ENCODE measurements at regions not wholly inside any gene's neighbourhood (a gene's known extent, or its start where the extent isn't known, plus 50 kb on each side); places are given as distances from the start of the nearest gene placed in this dataset.
"Not testable (repeated sequence)": the region's sequence is repeated elsewhere in the genome, so short reads cannot be mapped to it uniquely, and the experiment has no call there.

GRCh38 chr18:42334931-42335330 lies 379.9 kb downstream of the PIK3C3 start:
- DNase-seq = no peak

GRCh38 chr18:42336139-42336538 lies 381.1 kb downstream of the PIK3C3 start:
- DNase-seq = no peak

GRCh38 chr18:42337337-42337736 lies 382.3 kb downstream of the PIK3C3 start:
- DNase-seq = not testable (repeated sequence)

- DNase-seq = no peak
Observed at GRCh38 chr18:42338683-42339082, 383.6 kb downstream of the PIK3C3 start.

GRCh38 chr18:42339372-42339771 lies 384.3 kb downstream of the PIK3C3 start:
- DNase-seq = no peak

- DNase-seq = no peak
Observed at GRCh38 chr18:42340423-42341009, 385.5 kb downstream of the PIK3C3 start.

GRCh38 chr18:42341423-42341822 lies 386.4 kb downstream of the PIK3C3 start:
- no peak for DNase-seq

- DNase-seq = no peak
Observed at GRCh38 chr18:42348722-42349121, 393.7 kb downstream of the PIK3C3 start.

GRCh38 chr18:42351455-42351854 lies 396.4 kb downstream of the PIK3C3 start:
- no peak for DNase-seq

GRCh38 chr18:42360716-42361115 lies 405.7 kb downstream of the PIK3C3 start:
- DNase-seq = no peak

- no peak for DNase-seq
Observed at GRCh38 chr18:42363446-42364441, 408.7 kb downstream of the PIK3C3 start.

GRCh38 chr18:42364766-42365165 lies 409.7 kb downstream of the PIK3C3 start:
- no peak for DNase-seq

GRCh38 chr18:42365591-42365990 lies 410.6 kb downstream of the PIK3C3 start:
- DNase-seq = no peak

- no peak for DNase-seq
Observed at GRCh38 chr18:42373584-42373983, 418.6 kb downstream of the PIK3C3 start.

GRCh38 chr18:42374961-42375360 lies 419.9 kb downstream of the PIK3C3 start:
- DNase-seq = no peak

GRCh38 chr18:42378854-42379253 lies 423.8 kb downstream of the PIK3C3 start:
- DNase-seq = not testable (repeated sequence)

GRCh38 chr18:42381236-42381635 lies 426.2 kb downstream of the PIK3C3 start:
- not testable (repeated sequence) for DNase-seq

GRCh38 chr18:42392416-42392815 lies 437.4 kb downstream of the PIK3C3 start:
- DNase-seq = no peak

GRCh38 chr18:42392926-42393325 lies 437.9 kb downstream of the PIK3C3 start:
- DNase-seq = no peak

GRCh38 chr18:42394238-42394637 lies 439.2 kb downstream of the PIK3C3 start:
- DNase-seq = no peak

- no peak for DNase-seq
Observed at GRCh38 chr18:42401131-42401673, 446.2 kb downstream of the PIK3C3 start.

GRCh38 chr18:42404151-42404550 lies 449.1 kb downstream of the PIK3C3 start:
- no peak for DNase-seq

GRCh38 chr18:42409005-42409404 lies 454.0 kb downstream of the PIK3C3 start:
- no peak for DNase-seq

GRCh38 chr18:42412281-42412680 lies 457.2 kb downstream of the PIK3C3 start:
- DNase-seq = no peak
